GM13977 (cell line): ENCODE measurements at regions not wholly inside any gene's neighbourhood (a gene's known extent, or its start where the extent isn't known, plus 50 kb on each side); places are given as distances from the start of the nearest gene placed in this dataset.

Source experiments
- DNase-seq: peaks from one replicate; pipeline ENCODE4 v3.0.0; 2012; ENCODE audit warnings: low spot score
- CTCF ChIP-seq: IDR thresholded peaks from 2 replicates; pipeline ENCODE4 v1.5.1; 2012; ENCODE audit warnings: mild to moderate bottlenecking, control low read depth; ENCODE audit not compliant: insufficient read depth; ENCODE audit errors: extremely low read depth, missing control alignments
- in situ Hi-C: fragments of 300-500 bp; cut with MboI; formaldehyde crosslinking; loops from one replicate; pipeline ENCODE4 v1.12.0; 2022; ENCODE audit warnings: low sequenced_read_pairs, low pct_unique_long_range_greater_than_20kb, mixed read lengths, inconsistent platforms; ENCODE audit not compliant: unreplicated experiment

GRCh38 chr18:59087391-59087790 is 52.3 kb upstream of the SEC11C start:
- no peak for DNase-seq
- no peak for TF ChIP-seq CTCF
- in situ Hi-C loops: no loop called here
